ENCODE measurements at regions not wholly inside any gene's neighbourhood (a gene's known extent, or its start where the extent isn't known, plus 50 kb on each side); places are given as distances from the start of the nearest gene placed in this dataset.
A peak's percentile ranks its signal among the peaks of the same experiment; 100 is the strongest.
"Not testable (repeated sequence)": the region's sequence is repeated elsewhere in the genome, so short reads cannot be mapped to it uniquely, and the experiment has no call there.

GRCh38 chr4:18691431-18692200, 670.1 kb upstream of the LCORL start:
- DNase-seq (ENCODE audit: low read depth, low spot score) = no peak
- no peak overlapping the region for H3K4me3 ChIP-seq (ENCODE audit: low read depth, low read length)
- TF ChIP-seq, protein P1, sequence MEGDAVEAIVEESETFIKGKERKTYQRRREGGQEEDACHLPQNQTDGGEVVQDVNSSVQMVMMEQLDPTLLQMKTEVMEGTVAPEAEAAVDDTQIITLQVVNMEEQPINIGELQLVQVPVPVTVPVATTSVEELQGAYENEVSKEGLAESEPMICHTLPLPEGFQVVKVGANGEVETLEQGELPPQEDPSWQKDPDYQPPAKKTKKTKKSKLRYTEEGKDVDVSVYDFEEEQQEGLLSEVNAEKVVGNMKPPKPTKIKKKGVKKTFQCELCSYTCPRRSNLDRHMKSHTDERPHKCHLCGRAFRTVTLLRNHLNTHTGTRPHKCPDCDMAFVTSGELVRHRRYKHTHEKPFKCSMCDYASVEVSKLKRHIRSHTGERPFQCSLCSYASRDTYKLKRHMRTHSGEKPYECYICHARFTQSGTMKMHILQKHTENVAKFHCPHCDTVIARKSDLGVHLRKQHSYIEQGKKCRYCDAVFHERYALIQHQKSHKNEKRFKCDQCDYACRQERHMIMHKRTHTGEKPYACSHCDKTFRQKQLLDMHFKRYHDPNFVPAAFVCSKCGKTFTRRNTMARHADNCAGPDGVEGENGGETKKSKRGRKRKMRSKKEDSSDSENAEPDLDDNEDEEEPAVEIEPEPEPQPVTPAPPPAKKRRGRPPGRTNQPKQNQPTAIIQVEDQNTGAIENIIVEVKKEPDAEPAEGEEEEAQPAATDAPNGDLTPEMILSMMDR (IDR thresholded peaks at IDR 0.05; ENCODE audit: insufficient read depth, low read length, missing control alignments) = no peak
- POLR2A ChIA-PET = no interaction called here
- CTCF ChIA-PET = interaction anchor here (0.9 to 1.2 kb wide), 2 partner anchors 1557 to 1558 kb away, joined by 3 to 4 read pairs; no protein-coding TSS in a partner anchor

DNA sequence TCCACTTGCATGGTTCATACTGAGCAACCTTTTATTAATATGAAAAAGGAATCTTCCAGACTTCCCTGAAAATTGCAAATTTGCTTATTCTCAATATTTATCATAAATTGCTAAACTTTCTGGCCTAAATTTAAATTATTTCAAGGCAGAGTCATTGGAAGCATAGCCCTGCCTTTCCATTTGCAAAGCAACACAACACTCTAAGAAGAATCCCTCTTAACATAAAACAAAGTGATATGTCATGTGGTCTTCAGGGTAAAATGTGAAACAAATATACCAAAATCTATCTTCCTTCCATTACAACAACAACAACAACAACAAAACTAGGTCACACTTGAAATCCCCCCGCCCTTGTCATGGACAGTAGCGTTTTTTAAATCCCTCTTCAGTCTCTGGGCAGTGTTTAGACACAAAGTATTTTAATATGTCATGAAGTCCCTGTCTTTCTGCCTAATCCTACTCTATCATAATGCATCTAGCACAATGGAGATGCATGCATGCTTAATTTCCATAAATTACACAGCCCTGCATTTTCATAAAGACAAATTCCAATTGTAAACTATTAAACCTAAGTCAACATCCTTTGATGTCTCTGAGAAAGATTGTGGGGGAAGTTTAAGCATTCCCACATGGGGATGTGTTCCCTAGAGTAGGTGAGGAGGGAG, 668.9 kb upstream of the LCORL start:
- TF ChIP-seq, protein P1 (IDR thresholded peaks at IDR 0.05; ENCODE audit: insufficient read depth, low read length, missing control alignments) = no peak
- no peak for DNase-seq (ENCODE audit: low read depth, low spot score)
- ChIA-PET CTCF (interaction anchor here (0.7 to 1.3 kb wide), 7 partner anchors 10 to 1997 kb away, joined by 3 to 4 read pairs (median 3); no protein-coding TSS in a partner anchor), POLR2A (no interaction called here)
- H3K4me3 ChIP-seq (ENCODE audit: low read depth, low read length) = no peak overlapping the region

DNA sequence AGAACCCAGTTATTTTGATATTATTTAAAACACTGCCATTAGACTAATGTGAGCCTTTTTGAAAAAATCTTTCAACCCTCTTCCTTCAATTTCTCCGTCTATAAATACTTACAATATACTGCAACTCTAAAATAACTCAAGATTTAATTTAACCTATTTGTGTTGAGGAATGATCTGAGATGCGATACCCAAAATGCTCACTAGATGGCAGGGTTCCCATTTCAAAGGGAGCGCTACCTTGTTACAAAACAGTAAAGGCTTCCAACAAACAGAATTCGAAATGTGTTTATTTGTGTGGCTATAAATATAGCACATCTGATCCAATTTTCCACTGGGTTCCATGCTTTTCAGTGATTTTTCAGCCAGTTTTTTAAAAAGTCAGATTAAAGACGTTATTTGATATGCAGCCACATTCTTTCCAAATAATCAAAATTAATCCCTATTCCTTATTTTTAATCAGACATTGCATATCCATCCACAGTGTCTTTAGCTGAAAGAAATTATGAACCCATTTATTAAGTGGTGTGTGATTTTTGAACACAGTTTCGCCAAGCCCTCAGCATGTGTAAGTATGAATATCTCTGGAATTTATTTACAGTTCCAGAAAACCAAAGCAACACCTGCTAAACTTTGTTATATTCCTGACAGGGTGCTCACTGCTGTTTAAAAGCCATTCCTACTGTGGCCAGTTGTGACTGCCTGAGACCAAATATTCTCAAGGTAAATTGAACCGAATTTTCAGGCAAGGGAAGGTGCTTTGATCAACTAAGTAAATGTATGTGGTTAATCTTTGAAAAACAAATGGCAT, 668.0 kb upstream of the LCORL start:
- POLR2A ChIA-PET = no interaction called here
- CTCF ChIA-PET = interaction anchor here (0.7 to 2.4 kb wide), 6 partner anchors 9 to 1997 kb away, joined by 3 to 6 read pairs (median 3); no protein-coding TSS in a partner anchor
- DNase-seq (ENCODE audit: low read depth, low spot score) = peak; percentile 34
- TF ChIP-seq, protein P1 (IDR thresholded peaks at IDR 0.05; ENCODE audit: insufficient read depth, low read length, missing control alignments) = peak; percentile 66
- no peak overlapping the region for H3K4me3 ChIP-seq (ENCODE audit: low read depth, low read length)

DNA sequence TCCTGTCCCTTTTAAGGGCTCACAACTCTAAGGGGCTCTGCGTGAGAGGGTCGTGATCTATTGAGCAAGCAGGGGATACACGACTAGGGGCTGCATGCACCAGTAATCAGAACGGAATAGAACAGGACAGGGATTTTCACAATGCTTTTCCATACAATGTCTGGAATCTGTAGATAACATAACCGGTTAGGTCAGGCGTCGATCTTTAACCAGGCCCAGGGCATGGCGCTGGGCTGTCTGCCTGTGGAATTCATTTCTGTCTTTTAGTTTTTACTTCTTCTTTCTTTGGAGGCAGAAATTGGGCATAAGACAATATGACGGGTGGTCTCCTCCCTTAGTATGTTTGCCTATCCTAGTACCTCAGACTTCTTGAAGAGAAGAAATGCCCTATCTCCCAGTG, 666.8 kb upstream of the LCORL start:
- H3K4me3 ChIP-seq (ENCODE audit: low read depth, low read length); POLR2A ChIA-PET; DNase-seq (ENCODE audit: low read depth, low spot score): not testable (repeated sequence)
- CTCF ChIA-PET = interaction anchor here (2.4 kb wide), 1 partner anchor 1995 kb away, joined by 6 read pairs; no protein-coding TSS in a partner anchor

DNA sequence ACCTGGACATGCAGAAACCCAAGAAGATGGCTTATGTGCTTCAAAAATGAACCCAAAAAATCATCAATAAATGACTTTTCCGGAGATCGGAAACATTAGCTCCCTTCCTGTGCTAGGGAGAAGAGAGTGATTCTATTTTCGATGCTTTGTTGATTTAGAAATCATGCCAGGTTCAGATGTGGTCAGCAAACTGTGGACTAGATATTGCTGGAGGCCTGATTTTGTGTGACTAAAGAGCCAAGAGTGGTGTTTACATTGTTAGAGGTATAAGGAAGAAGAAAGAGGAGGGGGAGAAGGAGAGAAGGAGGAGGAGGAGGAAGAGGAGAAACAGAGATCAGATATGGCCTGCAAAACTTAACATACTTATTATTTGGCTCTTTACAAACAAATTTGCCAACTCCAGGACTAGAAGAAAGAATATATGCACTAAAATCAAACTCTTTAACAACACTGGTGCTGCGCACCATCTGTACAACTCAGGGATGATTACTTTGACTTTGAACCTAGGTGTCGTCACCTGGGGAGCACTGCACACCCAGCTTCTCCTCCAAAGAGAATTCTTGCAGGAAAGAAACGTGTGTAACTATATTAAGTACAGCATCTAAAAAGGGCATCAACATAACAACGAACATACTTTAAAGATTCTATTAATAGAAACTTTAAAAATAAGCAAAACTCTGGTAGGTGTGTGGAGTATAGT, 664.9 kb upstream of the LCORL start:
- DNase-seq (ENCODE audit: low read depth, low spot score) = no peak
- H3K4me3 ChIP-seq (ENCODE audit: low read depth, low read length) = no peak overlapping the region
- CTCF ChIA-PET = interaction anchor here (1.0 kb wide), 1 partner anchor 8 kb away, joined by 3 read pairs; no protein-coding TSS in a partner anchor
- POLR2A ChIA-PET = no interaction called here
- TF ChIP-seq, protein P1 (IDR thresholded peaks at IDR 0.05; ENCODE audit: insufficient read depth, low read length, missing control alignments) = no peak

- TF ChIP-seq, protein P1 (IDR thresholded peaks at IDR 0.05; ENCODE audit: insufficient read depth, low read length, missing control alignments) = no peak
- ChIA-PET POLR2A (no interaction called here), CTCF (no interaction called here)
- DNase-seq (ENCODE audit: low read depth, low spot score) = no peak
- no peak overlapping the region for H3K4me3 ChIP-seq (ENCODE audit: low read depth, low read length)
Observed at GRCh38 chr4:18684932-18685331, 663.4 kb upstream of the LCORL start.

Measured in AG04449 (cell line).